Fibroblast of villous mesenchyme (primary cell): ENCODE measurements at regions not wholly inside any gene's neighbourhood (a gene's known extent, or its start where the extent isn't known, plus 50 kb on each side); places are given as distances from the start of the nearest gene placed in this dataset.

Experiments used
- DNase-seq: peaks from one replicate; pipeline ENCODE4 v3.0.0-alpha.2; 2010; ENCODE audit warnings: low read depth
- H3K4me3 ChIP-seq: 2 replicates; pipeline ENCODE4 v1.5.1; 2011; ENCODE audit warnings: low read depth, mild to moderate bottlenecking, low read length
- CTCF ChIP-seq: IDR thresholded peaks from 2 replicates; pipeline ENCODE4 v1.5.1; 2012; ENCODE audit warnings: low read depth, mild to moderate bottlenecking, low read length; ENCODE audit not compliant: insufficient read depth

GRCh38 chr2:3076848-3077642 lies 300.6 kb downstream of the EIPR1 start:
- DNase-seq: no peak
- no peak for TF ChIP-seq CTCF
- no peak overlapping the region for H3K4me3 ChIP-seq

- no peak for TF ChIP-seq CTCF
- DNase-seq: no peak
- no peak overlapping the region for H3K4me3 ChIP-seq
Measured at GRCh38 chr2:3075991-3076340, 301.7 kb downstream of the EIPR1 start.

GRCh38 chr2:3075316-3075990 lies 302.2 kb downstream of the EIPR1 start:
- H3K4me3 ChIP-seq: no peak overlapping the region
- no peak for TF ChIP-seq CTCF
- DNase-seq: no peak

- DNase-seq: no peak
- TF ChIP-seq CTCF: no peak
- H3K4me3 ChIP-seq: no peak overlapping the region
Measured at GRCh38 chr2:3073704-3074103, 303.9 kb downstream of the EIPR1 start.

GRCh38 chr2:3073041-3073595 lies 304.5 kb downstream of the EIPR1 start:
- H3K4me3 ChIP-seq: no peak overlapping the region
- DNase-seq: no peak
- TF ChIP-seq CTCF: no peak

- no peak for DNase-seq
- TF ChIP-seq CTCF: no peak
- H3K4me3 ChIP-seq: no peak overlapping the region
Measured at GRCh38 chr2:3071685-3072263, 305.8 kb downstream of the EIPR1 start.
